Cardiac fibroblast (primary cell): ENCODE measurements at regions not wholly inside any gene's neighbourhood (a gene's known extent, or its start where the extent isn't known, plus 50 kb on each side); places are given as distances from the start of the nearest gene placed in this dataset.
A peak's percentile ranks its signal among the peaks of the same experiment; 100 is the strongest.
"Not testable (repeated sequence)": the region's sequence is repeated elsewhere in the genome, so short reads cannot be mapped to it uniquely, and the experiment has no call there.

ENCODE experiments used
- DNase-seq, 2 donors: peaks; one replicate each; pipeline versions ENCODE4 v3.0.0 to v3.0.0-alpha.2; 2010; ENCODE audit warnings: low read depth in 2 of 2
- H3K4me3 ChIP-seq, 2 donors: replicated peaks in 1 of 2; 1 replicate in 1 of 2; 2 replicates in 1 of 2; pipeline ENCODE4 v1.5.1; 2011; ENCODE audit warnings: low read depth in 2 of 2, low read length in 2 of 2, mild to moderate bottlenecking in 2 of 2, moderate library complexity in 1 of 2
- CTCF ChIP-seq: IDR thresholded peaks from one replicate; pipeline ENCODE4 v1.5.1; 2011; ENCODE audit warnings: low read depth, mild to moderate bottlenecking, low read length, inconsistent platforms

DNA sequence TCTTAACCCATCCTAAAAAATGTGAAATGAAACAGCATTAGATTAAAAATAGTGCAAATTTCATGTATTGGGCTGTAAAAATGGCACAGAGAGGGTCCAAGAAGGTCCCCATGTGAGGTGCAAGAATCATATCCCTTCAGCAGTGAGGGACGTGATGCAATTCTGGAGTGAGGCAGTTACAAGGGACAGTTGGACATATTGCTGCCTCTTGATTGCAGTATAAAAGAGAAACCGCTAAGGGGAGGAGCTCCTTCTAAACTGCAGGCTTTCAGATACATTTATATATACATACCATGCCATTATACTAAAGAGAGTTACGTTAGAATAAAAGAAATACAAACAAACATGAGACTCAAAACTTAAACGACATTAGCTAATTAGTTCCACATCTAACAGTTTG is 304.2 kb upstream of the CTNNB1 start:
- H3K4me3 ChIP-seq: no peak overlapping the region
- no peak for DNase-seq
- no peak for TF ChIP-seq CTCF

- H3K4me3 ChIP-seq: no peak overlapping the region
- peak in 1 of 2 donors; percentile 71 for DNase-seq
- no peak for TF ChIP-seq CTCF
Observed at GRCh38 chr3:40899286-40899712, 300.0 kb upstream of the CTNNB1 start.

GRCh38 chr3:40901298-40901697 is 298.0 kb upstream of the CTNNB1 start:
- no peak for DNase-seq
- no peak overlapping the region for H3K4me3 ChIP-seq
- TF ChIP-seq CTCF: no peak

- TF ChIP-seq CTCF: no peak
- no peak for DNase-seq
Observed at GRCh38 chr3:40901796-40902195, 297.5 kb upstream of the CTNNB1 start.

DNA sequence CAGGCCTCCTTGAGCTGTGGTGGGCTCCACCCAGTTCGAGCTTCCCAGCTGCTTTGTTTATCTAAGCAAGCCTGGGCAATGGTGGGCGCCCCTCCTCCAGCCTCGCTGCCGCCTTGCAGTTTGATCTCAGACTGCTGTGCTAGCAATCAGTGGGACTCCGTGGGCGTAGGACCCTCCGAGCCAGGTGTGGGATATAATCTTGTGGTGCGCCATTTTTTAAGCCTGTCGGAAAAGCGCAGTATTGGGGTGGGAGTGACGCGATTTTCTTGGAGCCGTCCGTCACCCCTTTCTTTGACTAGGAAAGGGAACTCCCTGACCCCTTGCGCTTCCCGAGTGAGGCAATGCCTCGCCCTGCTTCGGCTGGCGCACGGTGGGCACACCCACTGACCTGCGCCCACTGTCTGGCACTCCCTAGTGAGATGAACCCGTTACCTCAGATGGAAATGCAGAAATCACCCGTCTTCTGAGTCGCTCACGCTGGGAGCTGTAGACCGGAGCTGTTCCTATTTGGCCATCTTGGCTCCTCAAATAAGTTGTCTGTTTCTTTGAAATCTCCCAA is 291.3 kb upstream of the CTNNB1 start:
- H3K4me3 ChIP-seq, DNase-seq: not testable (repeated sequence)

More at GRCh38 chr3:40901796-40902195, 297.5 kb upstream of the CTNNB1 start:
- H3K4me3 ChIP-seq: no peak overlapping the region

DNA sequence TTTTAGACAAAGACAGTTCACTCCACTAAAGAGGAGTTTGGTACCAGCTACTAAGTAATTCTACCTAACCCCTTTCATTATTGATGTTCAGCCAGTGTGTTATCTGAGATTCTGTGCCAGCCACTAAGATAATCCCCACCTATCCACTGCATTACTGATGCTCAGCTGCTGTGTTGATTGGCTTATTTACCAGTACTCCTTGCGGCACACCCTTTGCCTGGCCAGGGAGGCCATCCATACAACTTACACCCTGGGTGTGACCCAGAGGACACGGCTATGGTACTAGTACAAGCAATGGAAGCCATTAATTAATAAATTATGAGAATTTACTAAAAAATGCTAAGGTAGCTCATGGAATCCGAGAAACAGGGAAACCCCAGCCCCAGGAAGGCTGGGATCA is 290.7 kb upstream of the CTNNB1 start:
- TF ChIP-seq CTCF: no peak
- H3K4me3 ChIP-seq: no peak overlapping the region
- no peak for DNase-seq

DNA sequence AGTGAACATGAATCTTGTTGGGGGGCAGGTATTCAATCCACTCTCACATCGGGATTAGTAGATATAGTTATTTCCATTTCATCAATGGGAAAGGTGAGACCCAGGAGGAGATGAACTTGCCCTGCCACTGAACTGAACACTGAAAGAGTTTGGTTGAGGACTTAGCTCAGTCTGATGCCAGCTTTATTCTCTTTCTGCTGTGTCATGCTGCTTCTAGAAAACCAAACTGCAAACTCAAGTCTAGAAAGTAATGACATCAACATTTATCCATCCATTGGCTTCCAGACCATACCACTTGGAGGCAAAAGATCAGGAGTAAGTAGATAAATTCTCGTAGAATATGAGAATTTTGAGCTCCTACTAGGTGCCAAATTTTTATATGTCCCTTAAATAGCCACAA is 288.0 kb upstream of the CTNNB1 start:
- TF ChIP-seq CTCF: no peak
- peak in 1 of 2 donors; percentile 10 for DNase-seq
- no peak overlapping the region for H3K4me3 ChIP-seq
